Activated gamma-delta T cell (primary cell): ENCODE measurements at regions not wholly inside any gene's neighbourhood (a gene's known extent, or its start where the extent isn't known, plus 50 kb on each side); places are given as distances from the start of the nearest gene placed in this dataset.
"Not testable (repeated sequence)": the region's sequence is repeated elsewhere in the genome, so short reads cannot be mapped to it uniquely, and the experiment has no call there.

ENCODE experiments used
- DNase-seq: peaks from one replicate; lab custom pipeline; 2025; lab: John Stamatoyannopoulos, UW

DNA sequence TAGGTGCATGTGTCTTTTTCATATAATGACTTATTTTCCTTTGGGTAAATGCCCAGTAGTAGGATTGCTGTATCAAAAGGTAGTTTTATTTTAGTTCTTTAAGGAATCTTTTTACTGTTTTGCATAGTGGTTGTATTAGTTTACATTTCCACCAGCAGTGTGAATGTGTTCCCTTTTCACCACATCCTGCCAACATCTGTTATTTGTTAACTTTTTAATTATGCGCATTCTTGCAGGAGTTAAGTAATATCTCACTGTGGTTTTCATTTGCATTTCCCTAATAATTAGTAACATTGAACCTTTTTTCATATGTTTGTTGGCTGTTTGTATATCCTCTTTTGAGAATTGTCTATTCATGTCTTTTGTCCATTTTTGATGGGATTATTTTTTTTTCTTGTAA is 1761.9 kb downstream of the PLA2G4A start:
- DNase-seq = no peak

DNA sequence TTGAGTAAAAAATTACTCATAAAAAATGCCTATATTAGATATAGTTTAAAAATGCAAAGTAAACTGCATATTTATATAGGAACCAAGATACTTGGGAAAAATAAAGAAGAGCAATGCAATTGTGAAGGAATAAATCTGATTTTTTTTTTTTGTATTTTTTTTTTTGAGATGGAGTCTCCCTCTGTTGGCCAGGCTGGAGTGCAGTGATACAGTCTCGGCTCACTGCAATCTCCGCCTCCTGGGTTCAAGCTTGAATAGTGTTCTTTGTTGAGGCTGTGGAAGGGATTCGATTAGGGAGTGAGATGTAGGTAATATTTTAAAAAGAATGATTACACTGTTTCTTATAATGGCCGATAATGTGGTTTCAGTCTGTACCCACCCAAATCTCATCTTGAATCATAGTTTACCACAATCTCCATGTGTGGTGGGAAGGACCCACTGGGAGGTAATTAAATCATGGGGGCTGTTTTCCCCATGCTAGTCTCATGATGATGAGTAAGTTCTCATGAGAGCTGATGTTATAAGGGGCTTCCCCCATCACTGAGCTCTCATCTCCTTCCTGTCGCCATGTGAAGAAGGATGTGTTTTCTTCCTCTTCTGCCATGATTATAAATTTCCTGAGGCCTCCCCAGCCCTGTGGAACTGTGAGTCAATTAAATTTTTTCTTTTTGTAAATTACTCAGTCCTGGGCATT is 1765.9 kb downstream of the PLA2G4A start:
- DNase-seq = no peak

DNA sequence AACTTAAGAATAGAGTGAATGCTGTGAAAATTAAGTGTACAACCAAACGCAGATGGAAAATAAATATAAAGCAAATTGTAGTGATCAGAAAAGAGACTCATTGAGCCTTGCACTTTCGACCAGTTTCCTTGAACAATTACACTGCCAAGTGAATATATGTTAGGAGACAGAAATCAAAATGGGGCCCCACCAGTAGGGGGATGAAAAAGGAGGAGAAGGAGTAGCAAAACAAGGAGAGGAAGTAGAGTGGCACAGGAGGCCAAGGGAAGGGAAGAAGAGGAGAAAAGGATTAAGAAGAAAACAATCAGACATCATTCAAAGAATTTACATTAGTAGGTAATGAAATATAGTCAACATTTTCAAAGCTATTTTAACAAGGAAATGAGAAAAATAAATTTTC is 1770.6 kb downstream of the PLA2G4A start:
- no peak for DNase-seq

DNA sequence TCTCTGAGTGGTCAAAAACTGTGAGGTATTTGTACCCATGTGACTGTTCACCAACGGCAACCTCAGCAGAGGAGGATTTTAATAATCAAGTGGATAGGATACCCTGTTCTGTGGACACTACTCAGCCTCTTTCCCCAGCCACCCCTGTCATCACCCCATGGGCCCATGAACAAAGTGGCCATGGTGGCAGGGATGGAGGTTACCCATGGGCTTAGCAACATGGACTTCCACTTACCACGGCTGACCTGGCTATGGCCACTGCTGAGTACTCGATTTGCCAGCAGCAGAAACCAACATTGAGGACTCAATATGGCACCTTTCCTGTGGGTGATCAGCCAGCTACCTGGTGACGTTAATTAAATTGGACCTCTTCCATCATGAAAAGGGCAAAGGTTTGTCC is 1782.7 kb downstream of the PLA2G4A start:
- no peak for DNase-seq

DNA sequence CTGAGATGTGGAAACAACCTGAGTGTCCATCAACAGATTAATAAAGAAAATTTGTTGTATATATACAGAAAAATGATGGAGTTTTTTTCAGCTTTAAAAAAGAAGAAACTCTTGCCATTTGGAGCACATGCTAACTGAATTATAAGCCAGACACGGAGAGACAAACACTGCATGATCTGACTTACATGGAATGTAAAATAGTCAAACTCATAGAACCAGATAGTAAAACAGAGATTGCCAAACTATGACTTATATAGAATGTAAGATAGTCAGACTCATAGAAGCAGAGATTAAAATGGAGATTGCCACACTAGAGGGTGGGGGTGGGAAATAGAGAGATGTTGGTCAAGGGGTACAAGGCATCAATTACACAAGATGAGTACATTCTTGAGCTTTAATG is 1786.6 kb downstream of the PLA2G4A start:
- DNase-seq = no peak

DNA sequence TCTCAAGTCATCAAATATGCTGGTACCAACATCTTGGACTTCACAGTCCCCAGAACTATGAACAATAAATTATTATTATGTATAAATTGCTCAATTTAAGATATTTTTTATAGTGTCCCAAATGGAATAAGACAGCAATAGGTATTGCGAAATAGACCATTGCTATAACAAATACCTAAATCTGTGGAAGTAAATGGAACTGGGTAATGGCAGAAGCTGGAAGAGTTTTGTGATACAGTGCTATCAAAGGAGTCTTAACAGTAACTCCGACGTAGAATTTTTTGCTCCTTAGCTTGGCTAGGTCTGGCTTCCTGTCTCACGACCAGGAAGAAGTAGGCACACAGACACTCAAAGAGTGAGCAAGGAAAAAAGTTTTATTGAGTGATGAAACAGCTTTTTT is 1791.5 kb downstream of the PLA2G4A start:
- no peak for DNase-seq

DNA sequence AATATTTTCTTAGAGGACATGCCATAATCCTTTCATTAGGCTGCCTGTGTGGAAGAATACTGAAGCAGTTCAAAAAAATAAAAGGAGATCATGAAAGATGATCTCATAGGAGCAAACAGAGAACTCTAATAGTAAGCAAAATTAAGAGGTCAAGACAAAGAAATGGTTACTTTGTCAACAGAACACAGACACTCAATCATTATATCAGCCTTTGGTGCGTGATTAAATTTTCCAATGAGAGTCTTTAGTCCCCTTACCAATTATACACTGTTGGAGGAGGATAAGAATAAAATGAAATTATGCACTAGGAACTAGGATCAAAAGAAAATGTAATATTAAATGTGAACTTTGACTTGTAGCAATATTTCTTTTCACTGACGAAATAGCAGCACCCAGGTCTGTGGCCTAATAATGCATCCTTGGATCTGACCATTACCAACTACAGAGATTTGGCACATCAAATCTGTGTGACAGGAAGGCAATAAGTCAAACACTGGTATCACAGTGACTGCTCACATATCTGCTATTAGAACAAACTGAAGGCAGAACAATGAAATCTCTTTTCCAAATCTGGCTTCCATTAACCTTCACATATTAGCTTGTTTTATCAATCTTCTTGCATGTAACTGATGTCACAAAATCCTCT is 1812.9 kb downstream of the PLA2G4A start:
- no peak for DNase-seq

DNA sequence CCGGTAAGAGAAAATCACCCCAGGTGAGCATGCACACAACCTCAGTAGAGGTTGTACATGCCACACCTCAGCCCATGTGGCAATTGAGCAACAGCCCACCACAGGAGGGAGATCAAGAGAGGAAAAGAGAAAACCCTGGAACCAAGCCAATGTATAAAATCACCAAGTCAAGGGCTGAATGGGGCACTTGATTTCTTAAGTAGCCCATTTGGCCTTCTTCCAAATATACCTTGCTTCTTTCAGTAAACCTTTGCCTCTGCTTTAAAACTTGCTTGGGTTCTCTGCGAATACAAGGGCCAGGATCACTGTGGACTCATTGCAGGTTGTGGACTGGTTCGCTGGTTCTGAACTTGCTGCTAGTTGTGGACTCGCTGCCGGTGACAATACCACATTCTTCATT is 1814.0 kb downstream of the PLA2G4A start:
- no peak for DNase-seq

DNA sequence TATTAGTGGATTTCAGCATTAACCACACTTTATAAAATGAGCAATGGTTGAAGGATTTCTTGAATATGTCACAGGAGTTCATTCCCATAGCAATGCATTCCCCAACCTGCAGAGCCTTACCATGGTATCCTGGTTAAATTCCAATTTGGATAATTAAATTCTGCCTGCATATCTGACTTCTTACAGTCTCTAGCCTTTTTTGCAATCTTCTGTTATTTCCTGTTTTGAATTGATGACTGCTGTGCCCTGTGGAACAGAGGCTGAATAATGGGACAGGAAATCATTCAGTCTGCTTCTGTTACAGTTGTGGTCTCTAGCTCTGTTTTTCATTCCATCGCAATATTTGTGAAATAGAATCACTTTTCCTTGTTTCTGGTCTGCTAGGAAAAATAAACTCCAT is 1823.9 kb downstream of the PLA2G4A start:
- no peak for DNase-seq

DNA sequence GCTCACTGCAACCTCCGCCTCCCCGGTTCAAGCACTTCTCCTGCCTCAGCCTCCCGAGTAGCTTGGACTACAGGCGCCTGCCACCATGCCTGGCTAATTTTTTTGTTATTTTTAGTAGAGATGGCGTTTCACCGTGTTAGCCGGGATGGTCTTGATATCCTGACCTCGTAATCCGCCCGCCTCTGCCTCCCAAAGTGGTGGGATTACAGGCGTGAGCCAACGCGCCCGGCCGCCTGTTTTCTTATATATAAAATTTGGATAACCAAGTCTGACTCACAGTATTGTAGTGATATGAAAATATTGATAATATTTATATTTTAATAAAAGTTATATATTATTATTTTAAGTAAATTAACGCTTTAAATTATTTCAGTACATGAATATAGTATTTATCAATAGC is 1821.7 kb downstream of the BRINP3 start:
- DNase-seq = not testable (repeated sequence)

DNA sequence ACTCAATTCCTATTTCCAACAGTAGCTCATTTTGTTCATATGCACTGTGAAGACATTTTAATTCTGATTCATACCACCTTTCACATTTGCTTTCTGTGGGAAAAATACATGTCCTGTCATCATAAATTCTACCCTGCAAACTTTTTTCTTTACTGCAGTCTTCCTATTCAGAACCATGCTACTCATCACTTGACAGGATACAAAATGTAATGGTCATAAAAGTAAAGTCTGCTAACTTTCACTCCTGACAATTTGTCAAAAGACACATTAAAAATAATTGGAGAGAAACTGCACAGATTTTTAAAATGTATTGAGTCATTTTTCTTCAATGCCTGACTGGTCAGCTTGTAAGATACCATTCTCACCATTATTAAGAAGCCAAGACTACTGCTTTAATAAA is 1817.1 kb downstream of the BRINP3 start:
- no peak for DNase-seq

DNA sequence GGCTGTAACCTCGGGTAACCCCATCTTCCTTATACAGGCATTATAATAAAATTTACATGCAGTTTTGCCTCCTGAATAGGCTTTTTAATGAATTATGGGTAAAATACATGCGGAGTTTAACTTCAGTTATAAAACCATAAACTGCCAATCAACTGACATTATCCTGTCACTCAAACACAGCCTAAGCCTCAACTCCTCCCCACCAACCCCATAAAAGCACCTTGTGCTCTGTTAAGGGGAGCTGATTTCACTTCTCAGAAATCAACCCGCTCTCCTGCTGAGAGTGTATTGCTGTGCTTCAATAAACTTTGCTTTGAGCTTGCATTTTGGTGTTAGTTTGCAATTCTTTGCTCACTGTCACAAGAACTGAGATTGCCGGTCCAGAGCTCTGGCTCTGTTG is 1812.2 kb downstream of the BRINP3 start:
- DNase-seq = no peak

DNA sequence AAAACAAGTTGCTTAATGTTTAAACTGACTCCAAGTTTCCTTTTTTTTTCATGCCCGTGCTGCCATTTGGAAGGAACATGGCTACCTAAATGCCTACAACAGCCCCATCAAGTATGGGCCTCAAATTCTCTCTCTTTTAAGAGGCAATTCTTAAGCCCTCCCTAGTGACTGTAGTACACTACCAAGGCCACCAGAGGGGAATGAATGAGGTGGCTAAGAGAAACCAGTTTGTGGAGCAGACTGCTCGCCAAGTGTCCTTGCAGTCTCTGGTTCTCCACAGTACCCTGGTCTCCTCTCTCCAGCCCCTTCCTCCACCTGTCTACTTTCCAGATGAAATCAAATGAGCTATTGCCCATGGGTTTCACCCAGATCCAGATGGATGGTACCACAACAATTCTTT is 1809.6 kb downstream of the BRINP3 start:
- DNase-seq = no peak

DNA sequence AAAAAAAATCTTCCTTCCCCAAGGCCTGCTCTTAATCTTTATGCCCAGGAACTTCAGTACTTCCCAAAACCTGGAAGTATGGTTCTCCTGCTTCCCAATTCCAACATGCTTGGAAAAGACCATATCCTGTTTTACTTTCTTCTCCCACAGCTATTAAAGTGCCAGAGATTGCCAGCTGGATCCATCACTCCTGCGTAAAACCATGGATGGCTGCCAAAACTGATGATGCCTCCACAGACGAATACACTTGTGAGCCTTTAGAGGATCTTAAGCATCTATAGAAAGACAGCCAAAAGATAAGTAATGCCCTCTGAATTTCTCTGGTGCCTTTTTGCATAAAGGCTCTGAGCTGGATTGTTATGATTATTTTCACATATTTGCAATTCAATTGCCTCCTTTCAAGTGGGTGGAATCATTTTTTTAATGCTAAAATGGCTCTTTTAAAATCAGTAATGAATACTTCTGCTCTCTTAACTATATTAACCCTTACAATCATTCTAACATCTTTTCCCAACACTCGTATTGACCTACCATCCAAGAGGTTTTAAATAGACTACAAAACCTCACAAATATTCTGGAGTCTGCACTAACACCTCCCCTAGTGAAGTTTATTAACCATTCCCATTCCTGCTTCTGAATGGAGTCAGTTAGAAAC is 1807.8 kb downstream of the BRINP3 start:
- no peak for DNase-seq

DNA sequence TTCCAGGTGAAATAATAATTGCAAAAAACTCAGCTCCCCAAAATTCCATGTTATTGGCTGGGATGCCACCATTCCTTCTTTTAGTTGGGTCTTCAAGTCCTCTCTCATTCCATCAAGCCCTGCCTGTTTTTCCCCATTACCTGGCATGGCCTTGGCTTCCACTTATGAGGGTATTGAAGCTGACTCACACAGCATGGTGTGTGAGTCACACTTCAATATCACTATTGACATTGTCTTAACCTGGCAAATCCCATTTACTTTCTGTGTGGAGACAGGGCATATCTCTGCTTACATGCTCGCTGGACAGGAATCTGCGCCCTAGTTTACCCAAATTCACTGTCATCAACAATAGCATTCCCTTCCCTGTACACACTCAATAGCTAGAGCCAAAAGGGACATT is 1806.8 kb downstream of the BRINP3 start:
- DNase-seq = no peak

DNA sequence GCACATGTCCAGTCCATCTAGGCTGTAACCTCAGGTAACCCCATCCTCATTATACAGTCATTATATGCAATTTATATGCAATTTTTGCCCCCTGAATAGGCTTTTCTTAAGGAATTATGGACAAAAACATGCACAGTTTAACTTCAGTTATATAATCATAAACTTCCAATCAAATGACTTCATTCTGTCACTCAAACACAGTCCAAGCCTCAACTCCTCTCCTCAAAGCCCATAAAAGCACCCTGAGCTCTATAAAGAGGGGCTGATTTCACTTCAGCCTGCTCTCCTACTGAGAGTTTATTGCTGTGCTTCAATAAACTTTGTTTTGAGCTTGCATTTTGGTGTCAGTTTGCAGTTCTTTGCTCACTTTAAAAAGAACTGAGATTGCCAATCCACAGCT is 1805.5 kb downstream of the BRINP3 start:
- no peak for DNase-seq

DNA sequence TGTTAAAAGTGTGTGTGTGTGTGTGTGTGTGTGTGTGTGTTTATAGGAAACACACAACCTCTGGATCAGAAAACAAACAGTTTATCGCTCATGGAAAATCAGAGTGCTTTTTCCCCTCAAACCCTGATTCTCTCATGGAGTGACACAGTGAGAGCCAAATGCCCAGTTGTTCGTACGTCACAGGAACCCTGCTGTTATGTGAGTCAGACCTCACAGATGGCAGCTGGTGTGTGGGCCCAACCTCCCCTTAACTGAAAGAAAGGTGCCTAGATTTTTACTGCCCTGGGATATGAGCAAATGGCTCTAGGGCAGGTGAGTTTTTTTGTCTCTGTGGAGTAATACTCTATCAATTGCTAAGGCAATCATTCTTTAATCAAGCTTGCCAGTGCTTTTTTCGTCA is 1788.1 kb downstream of the BRINP3 start:
- DNase-seq = no peak

DNA sequence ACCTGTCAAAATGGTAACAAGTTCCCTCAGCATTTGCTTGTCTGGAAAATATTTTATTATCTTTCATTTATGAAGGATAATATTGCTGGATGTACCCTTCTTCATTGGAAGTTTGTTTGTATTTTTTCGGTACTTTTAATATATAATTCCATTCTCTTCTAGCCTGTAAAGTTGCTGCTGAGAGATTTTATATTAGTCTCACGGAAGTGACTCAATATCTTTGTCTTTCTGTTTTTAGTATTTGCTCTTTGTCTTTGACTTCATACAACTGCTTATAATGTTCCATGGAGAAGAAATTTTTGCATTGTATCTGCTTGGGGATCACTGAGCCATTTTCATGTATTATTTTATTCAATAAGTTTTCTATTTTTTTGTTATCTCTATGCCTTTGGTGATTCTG is 1777.5 kb downstream of the BRINP3 start:
- no peak for DNase-seq

DNA sequence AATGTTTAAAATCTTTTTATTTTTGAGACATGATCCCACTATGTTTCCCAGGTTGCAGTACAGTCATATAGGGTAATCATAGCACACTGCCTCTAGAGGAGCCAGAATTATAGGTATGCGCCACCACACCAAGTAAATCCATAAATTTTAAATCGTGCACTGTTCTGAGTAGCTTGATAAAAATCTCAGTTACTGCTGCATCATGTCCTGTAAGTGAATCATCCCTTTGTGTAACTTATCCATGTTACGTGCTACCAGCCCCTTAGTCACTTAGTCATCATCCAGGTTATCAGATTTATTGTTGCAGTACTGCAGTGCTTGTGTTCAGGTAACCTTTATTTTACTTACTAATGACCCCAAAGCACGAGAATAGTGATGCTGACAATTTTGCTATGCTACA is 1770.9 kb downstream of the BRINP3 start:
- no peak for DNase-seq

DNA sequence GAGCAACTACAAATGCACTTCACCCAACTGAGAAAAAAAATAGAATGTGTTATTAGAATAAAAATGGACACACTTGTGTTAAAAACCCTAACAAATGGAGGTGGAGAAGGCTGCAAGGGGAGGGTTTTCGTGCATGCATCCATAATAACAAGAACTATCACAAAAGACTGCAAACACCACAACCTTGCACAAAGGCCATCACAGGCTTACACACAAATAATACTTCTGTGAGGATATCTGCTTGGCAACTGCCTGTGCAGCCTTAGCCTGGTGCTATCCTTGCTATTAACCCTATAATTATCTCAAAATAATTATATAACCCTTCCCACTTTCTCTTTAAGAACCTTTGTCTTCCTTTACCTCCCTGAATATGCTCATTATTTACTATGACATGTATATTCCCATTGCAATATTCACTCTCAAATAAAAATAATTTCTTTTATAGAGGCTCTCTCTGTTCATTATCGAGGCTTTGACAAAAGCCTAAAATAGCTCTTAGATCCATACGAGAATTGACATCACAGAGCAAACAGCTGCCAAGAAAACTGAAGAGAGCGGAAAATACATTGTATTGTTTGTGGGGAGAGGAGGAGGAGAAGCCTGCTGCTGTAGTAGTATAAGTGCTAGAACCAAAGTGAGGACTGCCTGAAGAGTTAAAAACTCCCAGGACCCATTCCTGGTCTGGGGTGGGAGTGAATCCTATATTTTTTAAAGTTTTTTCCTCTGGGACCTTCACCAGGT is 1768.7 kb downstream of the BRINP3 start:
- DNase-seq = no peak

DNA sequence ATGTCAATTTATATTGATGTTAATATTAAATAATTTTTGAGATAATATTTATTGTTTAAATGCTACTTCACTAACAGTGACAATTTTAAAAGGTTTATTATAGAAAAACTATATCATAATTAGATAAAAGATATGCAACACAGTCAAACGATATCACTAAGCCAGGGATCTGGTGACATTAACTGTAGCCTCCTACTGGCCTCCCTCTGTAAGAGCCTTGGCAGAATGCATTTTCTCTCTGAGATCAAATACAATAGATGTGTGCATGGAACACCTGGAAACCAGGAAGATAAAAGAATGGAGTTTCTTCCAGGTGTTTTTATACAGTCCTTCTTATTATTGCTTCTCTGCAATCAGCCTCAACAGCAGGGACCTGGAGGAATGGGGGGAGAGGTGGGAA is 1762.1 kb downstream of the BRINP3 start:
- no peak for DNase-seq

DNA sequence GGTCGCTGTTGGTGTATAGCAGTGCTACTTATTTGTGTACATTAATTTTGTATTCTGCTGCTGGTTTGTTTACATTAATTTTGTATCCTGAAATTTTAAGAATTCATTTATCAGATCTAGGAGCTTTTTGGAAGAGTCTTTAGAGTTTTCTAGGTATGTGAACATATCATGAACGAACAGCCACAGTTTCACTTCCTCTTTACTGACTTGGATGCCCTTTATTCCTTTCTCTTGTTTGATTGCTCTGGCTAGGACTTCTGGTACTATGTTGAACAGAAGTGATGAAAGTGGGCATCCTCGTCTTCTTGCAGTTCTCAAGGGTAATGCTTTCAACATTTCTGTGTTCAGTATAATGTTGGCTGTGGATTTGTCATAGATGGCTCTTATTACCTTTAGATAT is 1757.9 kb downstream of the BRINP3 start:
- DNase-seq = no peak
